Adrenal gland (tissue), 5 donors: ENCODE measurements at regions not wholly inside any gene's neighbourhood (a gene's known extent, or its start where the extent isn't known, plus 50 kb on each side); places are given as distances from the start of the nearest gene placed in this dataset.

ENCODE experiments used
- CTCF ChIP-seq, 6 experiments: fragments of 450-650 bp in 4 of 6; fragments of 200-600 bp in 2 of 6; sonication (generic) in 1 of 6; IDR thresholded peaks; 1 replicate in 5 of 6; 2 replicates in 1 of 6; pipeline versions ENCODE4 v1.5.1 to v1.8.0; 2016 to 2021; ENCODE audit warnings: antibody characterized with exemption in 6 of 6, mild to moderate bottlenecking in 2 of 6, moderate library complexity in 1 of 6
- POLR2A ChIP-seq, 2 donors: fragments of 450-650 bp; IDR thresholded peaks; one replicate each; pipeline ENCODE4 v1.6.1; 2017; ENCODE audit warnings: antibody characterized with exemption in 2 of 2, mild to moderate bottlenecking in 2 of 2, moderate library complexity in 1 of 2
- donor health status: DM: no; HTN: no; CAD: no.

GRCh38 chr17:73694491-73694890 is 50.2 kb upstream of the SDK2 start:
- TF ChIP-seq CTCF (IDR thresholded peaks at IDR 0.05) (no peak), POLR2A (IDR thresholded peaks at IDR 0.05) (no peak)
